Nephron progenitor cell (in vitro differentiated cells): ENCODE measurements at regions not wholly inside any gene's neighbourhood (a gene's known extent, or its start where the extent isn't known, plus 50 kb on each side); places are given as distances from the start of the nearest gene placed in this dataset.
A peak's percentile ranks its signal among the peaks of the same experiment; 100 is the strongest.

Experiments used
- DNase-seq: peaks from one replicate; pipeline ENCODE4 v3.0.0; 2021
- H3K27ac Mint-ChIP-seq: 2 replicates; pipeline ENCODE4 v1.8.0; 2021; ENCODE audit warnings: mild to moderate bottlenecking, moderate library complexity, mixed read lengths
- H3K27me3 Mint-ChIP-seq: 2 replicates; pipeline ENCODE4 v1.8.0; 2021; ENCODE audit warnings: mild to moderate bottlenecking, low read depth, mixed read lengths; ENCODE audit not compliant: poor library complexity
- H3K36me3 Mint-ChIP-seq: 2 replicates; pipeline ENCODE4 v1.8.0; 2021; ENCODE audit warnings: low read depth, mixed read lengths
- H3K4me1 Mint-ChIP-seq: 2 replicates; pipeline ENCODE4 v1.8.0; 2021; ENCODE audit warnings: mixed read lengths
- H3K4me3 Mint-ChIP-seq: 2 replicates; pipeline ENCODE4 v1.8.0; 2021; ENCODE audit warnings: mild to moderate bottlenecking, moderate library complexity, mixed read lengths
- H3K9me3 Mint-ChIP-seq: 2 replicates; pipeline ENCODE4 v1.8.0; 2021; ENCODE audit warnings: mild to moderate bottlenecking, moderate library complexity, mixed read lengths
- CTCF ChIP-seq: fragments of 200-600 bp; sonication (generic); IDR thresholded peaks from 2 replicates; pipeline ENCODE4 v1.5.0; 2021; ENCODE audit warnings: antibody characterized with exemption

- Mint-ChIP-seq H3K9me3 (peaks cover 4% of the 10 kb centered on the region), H3K4me1 (peaks cover 5% of the 10 kb centered on the region), H3K4me3 (no peak overlapping the region), H3K27me3 (no peaks in the 10 kb centered on the region), H3K27ac (no peak overlapping the region), H3K36me3 (peaks cover 5% of the 10 kb centered on the region)
- DNase-seq, result no peak
- no peak for TF ChIP-seq CTCF
Measured at GRCh38 chr12:43022838-43023237, 433.3 kb upstream of the PRICKLE1 start.

- H3K27me3 Mint-ChIP-seq, result no peaks in the 10 kb centered on the region
Measured at GRCh38 chr12:43015090-43015737, 425.7 kb upstream of the PRICKLE1 start.

GRCh38 chr12:43011383-43011926, 421.9 kb upstream of the PRICKLE1 start:
- Mint-ChIP-seq H3K9me3 (peaks cover 27% of the 10 kb centered on the region), H3K4me1 (peaks cover 7% of the 10 kb centered on the region), H3K4me3 (no peak overlapping the region), H3K27ac (no peak overlapping the region), H3K36me3 (peaks cover 19% of the 10 kb centered on the region), H3K27me3 (no peaks in the 10 kb centered on the region)
- DNase-seq, result no peak
- no peak for TF ChIP-seq CTCF

More at GRCh38 chr12:43015090-43015737, 425.7 kb upstream of the PRICKLE1 start:
- Mint-ChIP-seq H3K4me1 (no peaks in the 10 kb centered on the region), H3K27ac (no peak overlapping the region), H3K36me3 (peaks cover 18% of the 10 kb centered on the region), H3K9me3 (peaks cover 36% of the 10 kb centered on the region), H3K4me3 (no peak overlapping the region)
- no peak for DNase-seq
- TF ChIP-seq CTCF, result no peak

GRCh38 chr12:43009846-43010240, 420.3 kb upstream of the PRICKLE1 start:
- H3K4me3 Mint-ChIP-seq, result no peak overlapping the region
- H3K27me3 Mint-ChIP-seq, result no peaks in the 10 kb centered on the region
- peaks cover 8% of the 10 kb centered on the region for H3K36me3 Mint-ChIP-seq

GRCh38 chr12:43008953-43009845, 419.7 kb upstream of the PRICKLE1 start:
- TF ChIP-seq CTCF, result no peak
- Mint-ChIP-seq H3K9me3 (peaks cover 7% of the 10 kb centered on the region), H3K4me3 (no peak overlapping the region), H3K27me3 (no peaks in the 10 kb centered on the region), H3K36me3 (peaks cover 4% of the 10 kb centered on the region), H3K4me1 (peaks cover 20% of the 10 kb centered on the region), H3K27ac (peak overlapping the region; percentile 79)
- no peak for DNase-seq

More at GRCh38 chr12:43009846-43010240, 420.3 kb upstream of the PRICKLE1 start:
- TF ChIP-seq CTCF, result no peak
- no peak overlapping the region for H3K27ac Mint-ChIP-seq
- DNase-seq, result no peak
- peaks cover 11% of the 10 kb centered on the region for H3K9me3 Mint-ChIP-seq
- peaks cover 13% of the 10 kb centered on the region for H3K4me1 Mint-ChIP-seq
